ENCODE measurements at regions not wholly inside any gene's neighbourhood (a gene's known extent, or its start where the extent isn't known, plus 50 kb on each side); places are given as distances from the start of the nearest gene placed in this dataset.

- Histone ChIP-seq H3K79me2 (ENCODE audit: low read length) (no peaks in the 10 kb centered on the region), H3K27me3 (ENCODE audit: low read depth, low read length) (no peaks in the 10 kb centered on the region), H3K4me1 (ENCODE audit: low read length) (peaks cover 13% of the 10 kb centered on the region), H3K9ac (ENCODE audit: low read length) (no peak overlapping the region), H3K4me3 (ENCODE audit: low read length) (no peak overlapping the region), H3K4me2 (ENCODE audit: low read length) (no peak overlapping the region), H2AFZ (ENCODE audit: low read depth, low read length) (no peak overlapping the region), H3K9me3 (ENCODE audit: insufficient read depth, low read length) (no peaks in the 10 kb centered on the region), H4K20me1 (ENCODE audit: insufficient read depth, low read length) (no peaks in the 10 kb centered on the region), H3K27ac (ENCODE audit: low read length) (no peak overlapping the region), H3K36me3 (replicated peaks; ENCODE audit: low read depth, low read length) (no peaks in the 10 kb centered on the region)
- TF ChIP-seq EZH2phosphoT487 (IDR thresholded peaks at IDR 0.05; ENCODE audit: low read depth): no peak
- TF ChIP-seq CTCF (IDR thresholded peaks at IDR 0.05; ENCODE audit: low read depth, low read length): no peak
These were observed 107.5 kb upstream of the SIM2 start for GRCh38 chr21:36591326-36591970.

- H3K4me2 ChIP-seq (ENCODE audit: low read length): no peak overlapping the region
- no peak overlapping the region for H3K27ac ChIP-seq (ENCODE audit: low read length)
- H3K4me3 ChIP-seq (ENCODE audit: low read length): no peak overlapping the region
- H4K20me1 ChIP-seq (ENCODE audit: insufficient read depth, low read length): no peaks in the 10 kb centered on the region
- no peak overlapping the region for H3K9ac ChIP-seq (ENCODE audit: low read length)
- H3K79me2 ChIP-seq (ENCODE audit: low read length): no peaks in the 10 kb centered on the region
- H3K9me3 ChIP-seq (ENCODE audit: insufficient read depth, low read length): no peaks in the 10 kb centered on the region
- H3K36me3 ChIP-seq (replicated peaks; ENCODE audit: low read depth, low read length): no peaks in the 10 kb centered on the region
- no peak overlapping the region for H2AFZ ChIP-seq (ENCODE audit: low read depth, low read length)
- TF ChIP-seq EZH2phosphoT487 (IDR thresholded peaks at IDR 0.05; ENCODE audit: low read depth): no peak
- no peak for TF ChIP-seq CTCF (IDR thresholded peaks at IDR 0.05; ENCODE audit: low read depth, low read length)
- H3K27me3 ChIP-seq (ENCODE audit: low read depth, low read length): 0 out of 2 replicates have a peak, but pooled peaks cover 3% of the 10 kb centered on the region
- H3K4me1 ChIP-seq (ENCODE audit: low read length): no peaks in the 10 kb centered on the region
These were observed 102.7 kb upstream of the SIM2 start for GRCh38 chr21:36596174-36596573.

DNA sequence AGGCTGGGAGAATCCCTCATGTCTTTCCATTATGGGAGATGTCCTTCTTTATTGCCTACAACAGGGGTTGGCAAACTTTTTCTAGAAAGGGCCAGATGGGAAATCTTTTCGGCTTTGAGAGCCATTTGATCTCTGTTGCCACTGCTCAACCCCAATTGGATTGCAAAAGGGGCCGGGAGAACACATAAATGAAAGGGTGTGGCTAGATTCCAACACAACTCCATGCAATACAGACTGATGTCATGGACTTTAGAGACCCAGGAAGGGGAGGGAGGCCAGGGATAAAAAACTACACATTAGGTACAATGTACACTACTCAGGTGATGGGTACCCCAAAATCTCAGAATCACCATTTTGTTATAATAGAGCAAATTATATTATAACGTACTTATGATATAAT, 97.6 kb upstream of the SIM2 start:
- Histone ChIP-seq H2AFZ (ENCODE audit: low read depth, low read length) (no peak overlapping the region), H3K27me3 (ENCODE audit: low read depth, low read length) (0 out of 2 replicates have a peak, but pooled peaks cover 3% of the 10 kb centered on the region), H3K4me2 (ENCODE audit: low read length) (no peak overlapping the region), H3K79me2 (ENCODE audit: low read length) (no peaks in the 10 kb centered on the region), H3K9ac (ENCODE audit: low read length) (no peak overlapping the region), H3K27ac (ENCODE audit: low read length) (no peak overlapping the region), H3K4me3 (ENCODE audit: low read length) (no peak overlapping the region), H3K4me1 (ENCODE audit: low read length) (no peaks in the 10 kb centered on the region), H3K36me3 (replicated peaks; ENCODE audit: low read depth, low read length) (no peaks in the 10 kb centered on the region), H3K9me3 (ENCODE audit: insufficient read depth, low read length) (no peaks in the 10 kb centered on the region), H4K20me1 (ENCODE audit: insufficient read depth, low read length) (no peaks in the 10 kb centered on the region)
- TF ChIP-seq EZH2phosphoT487 (IDR thresholded peaks at IDR 0.05; ENCODE audit: low read depth) (no peak), CTCF (IDR thresholded peaks at IDR 0.05; ENCODE audit: low read depth, low read length) (no peak)

DNA sequence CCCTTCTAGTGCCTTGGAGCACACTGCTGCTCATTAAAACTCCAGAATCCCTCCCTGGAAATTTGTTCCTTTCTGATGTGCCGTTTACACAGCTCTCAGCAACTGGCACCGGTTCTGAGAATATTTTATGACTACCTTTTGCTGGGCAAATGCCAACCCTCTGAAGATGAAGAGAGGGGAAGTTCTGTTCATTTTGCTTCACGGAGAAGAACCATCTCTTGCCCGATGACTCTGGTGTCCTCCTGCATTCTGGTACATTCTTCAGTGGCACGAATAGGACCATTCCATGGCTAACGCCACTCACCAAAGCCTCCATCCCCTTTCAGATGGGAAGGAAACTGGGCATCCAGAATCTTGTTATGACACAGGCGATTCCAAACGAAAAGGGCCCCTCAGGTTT, 96.2 kb upstream of the SIM2 start:
- no peaks in the 10 kb centered on the region for H3K36me3 ChIP-seq (replicated peaks; ENCODE audit: low read depth, low read length)
- no peak overlapping the region for H3K4me2 ChIP-seq (ENCODE audit: low read length)
- no peak overlapping the region for H3K9ac ChIP-seq (ENCODE audit: low read length)
- H2AFZ ChIP-seq (ENCODE audit: low read depth, low read length): no peak overlapping the region
- no peaks in the 10 kb centered on the region for H3K9me3 ChIP-seq (ENCODE audit: insufficient read depth, low read length)
- H4K20me1 ChIP-seq (ENCODE audit: insufficient read depth, low read length): no peaks in the 10 kb centered on the region
- H3K4me1 ChIP-seq (ENCODE audit: low read length): no peaks in the 10 kb centered on the region
- no peak overlapping the region for H3K4me3 ChIP-seq (ENCODE audit: low read length)
- TF ChIP-seq CTCF (IDR thresholded peaks at IDR 0.05; ENCODE audit: low read depth, low read length) (no peak), EZH2phosphoT487 (IDR thresholded peaks at IDR 0.05; ENCODE audit: low read depth) (no peak)
- H3K79me2 ChIP-seq (ENCODE audit: low read length): no peaks in the 10 kb centered on the region
- H3K27me3 ChIP-seq (ENCODE audit: low read depth, low read length): 0 out of 2 replicates have a peak, but pooled peaks cover 3% of the 10 kb centered on the region
- H3K27ac ChIP-seq (ENCODE audit: low read length): no peak overlapping the region
